HG02623 (cell line): ENCODE measurements at regions not wholly inside any gene's neighbourhood (a gene's known extent, or its start where the extent isn't known, plus 50 kb on each side); places are given as distances from the start of the nearest gene placed in this dataset.
"Not testable (repeated sequence)": the region's sequence is repeated elsewhere in the genome, so short reads cannot be mapped to it uniquely, and the experiment has no call there.

Source experiments
- ATAC-seq: cut with Tn5 transposase; IDR thresholded peaks from one replicate; pipeline ENCODE4 v1.9.1; 2021; ENCODE audit warnings: moderate library complexity; ENCODE audit not compliant: unreplicated experiment

GRCh38 chr3:153885359-153885758, 235.8 kb upstream of the ARHGEF26 start:
- ATAC-seq: no peak

- ATAC-seq: peak; percentile 51
Observed at GRCh38 chr3:153889905-153890334, 231.3 kb upstream of the ARHGEF26 start.

GRCh38 chr3:153892126-153892525, 229.1 kb upstream of the ARHGEF26 start:
- no peak for ATAC-seq

GRCh38 chr3:153894857-153895256, 226.3 kb upstream of the ARHGEF26 start:
- ATAC-seq: no peak

- no peak for ATAC-seq
Observed at GRCh38 chr3:153896197-153896596, 225.0 kb upstream of the ARHGEF26 start.

GRCh38 chr3:153897025-153897723, 224.0 kb upstream of the ARHGEF26 start:
- ATAC-seq: peak; percentile 64

- ATAC-seq: peak; percentile 76
Observed at GRCh38 chr3:153897842-153898241, 223.3 kb upstream of the ARHGEF26 start.

- no peak for ATAC-seq
Observed at GRCh38 chr3:153901152-153901551, 220.0 kb upstream of the ARHGEF26 start.

GRCh38 chr3:153901991-153902390, 219.2 kb upstream of the ARHGEF26 start:
- ATAC-seq: no peak

- ATAC-seq: peak; percentile 78
Observed at GRCh38 chr3:153903430-153903829, 217.8 kb upstream of the ARHGEF26 start.

GRCh38 chr3:153906366-153906765, 214.8 kb upstream of the ARHGEF26 start:
- no peak for ATAC-seq

GRCh38 chr3:153910387-153910786, 210.8 kb upstream of the ARHGEF26 start:
- ATAC-seq: no peak

- no peak for ATAC-seq
Observed at GRCh38 chr3:153911116-153911515, 210.1 kb upstream of the ARHGEF26 start.

- ATAC-seq: no peak
Observed at GRCh38 chr3:153919773-153920172, 201.4 kb upstream of the ARHGEF26 start.

GRCh38 chr3:153921826-153922225, 199.4 kb upstream of the ARHGEF26 start:
- no peak for ATAC-seq

- no peak for ATAC-seq
Observed at GRCh38 chr3:153925841-153926514, 195.2 kb upstream of the ARHGEF26 start.

- ATAC-seq: no peak
Observed at GRCh38 chr3:153927107-153927506, 194.1 kb upstream of the ARHGEF26 start.

GRCh38 chr3:153928851-153929250, 192.3 kb upstream of the ARHGEF26 start:
- no peak for ATAC-seq

GRCh38 chr3:153933481-153933880, 187.7 kb upstream of the ARHGEF26 start:
- ATAC-seq: not testable (repeated sequence)

- no peak for ATAC-seq
Observed at GRCh38 chr3:153944084-153944483, 177.1 kb upstream of the ARHGEF26 start.

GRCh38 chr3:153951276-153951675, 169.9 kb upstream of the ARHGEF26 start:
- ATAC-seq: no peak

- ATAC-seq: no peak
Observed at GRCh38 chr3:153952091-153952490, 169.1 kb upstream of the ARHGEF26 start.
